Esophagus muscularis mucosa (tissue), 4 donors: ENCODE measurements at regions not wholly inside any gene's neighbourhood (a gene's known extent, or its start where the extent isn't known, plus 50 kb on each side); places are given as distances from the start of the nearest gene placed in this dataset.

Experiments used
- EP300 ChIP-seq: sonication (generic); formaldehyde crosslinking; IDR thresholded peaks from one replicate; pipeline ENCODE4 v1.6.1; 2017; ENCODE audit warnings: antibody characterized with exemption
- POLR2A ChIP-seq: fragments of 450-650 bp; IDR thresholded peaks from one replicate; pipeline ENCODE4 v1.6.1; 2017; ENCODE audit warnings: antibody characterized with exemption, moderate library complexity, mild to moderate bottlenecking, low read depth
- POLR2AphosphoS5 ChIP-seq, 2 donors: sonication (generic); formaldehyde crosslinking; IDR thresholded peaks; one replicate each; pipeline ENCODE4 v1.6.1; 2017; ENCODE audit warnings: antibody characterized with exemption in 2 of 2
- TF ChIP-seq, protein P1 (sequence below), 3 experiments: fragments of 200-600 bp in 2 of 3; fragments of 450-650 bp in 1 of 3; sonication (generic) in 2 of 3; IDR thresholded peaks; one replicate each; pipeline ENCODE4 v1.5.1; 2017 to 2019; ENCODE audit warnings: antibody characterized with exemption in 3 of 3, mild to moderate bottlenecking in 2 of 3, moderate library complexity in 1 of 3

DNA sequence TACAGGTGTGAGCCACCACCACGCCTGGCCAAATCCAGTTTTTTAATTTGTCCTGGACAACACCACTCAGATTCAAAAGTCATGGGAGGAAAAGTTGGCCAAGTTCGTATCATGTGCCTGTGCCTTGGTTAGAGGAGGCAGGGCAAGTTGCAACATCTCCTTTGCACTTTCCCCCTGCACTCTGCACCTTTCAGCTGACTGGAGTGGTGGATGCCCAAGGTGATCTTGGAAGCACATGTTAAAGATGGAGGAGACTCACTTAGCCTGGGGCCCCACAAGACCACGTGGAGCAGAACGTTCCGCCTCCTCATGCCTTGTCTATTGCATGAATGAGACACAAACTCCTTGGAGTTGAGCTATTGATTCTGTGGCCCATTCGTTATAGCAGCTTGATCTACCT is 82.1 kb upstream of the FZD10 start:
- TF ChIP-seq, protein P1, sequence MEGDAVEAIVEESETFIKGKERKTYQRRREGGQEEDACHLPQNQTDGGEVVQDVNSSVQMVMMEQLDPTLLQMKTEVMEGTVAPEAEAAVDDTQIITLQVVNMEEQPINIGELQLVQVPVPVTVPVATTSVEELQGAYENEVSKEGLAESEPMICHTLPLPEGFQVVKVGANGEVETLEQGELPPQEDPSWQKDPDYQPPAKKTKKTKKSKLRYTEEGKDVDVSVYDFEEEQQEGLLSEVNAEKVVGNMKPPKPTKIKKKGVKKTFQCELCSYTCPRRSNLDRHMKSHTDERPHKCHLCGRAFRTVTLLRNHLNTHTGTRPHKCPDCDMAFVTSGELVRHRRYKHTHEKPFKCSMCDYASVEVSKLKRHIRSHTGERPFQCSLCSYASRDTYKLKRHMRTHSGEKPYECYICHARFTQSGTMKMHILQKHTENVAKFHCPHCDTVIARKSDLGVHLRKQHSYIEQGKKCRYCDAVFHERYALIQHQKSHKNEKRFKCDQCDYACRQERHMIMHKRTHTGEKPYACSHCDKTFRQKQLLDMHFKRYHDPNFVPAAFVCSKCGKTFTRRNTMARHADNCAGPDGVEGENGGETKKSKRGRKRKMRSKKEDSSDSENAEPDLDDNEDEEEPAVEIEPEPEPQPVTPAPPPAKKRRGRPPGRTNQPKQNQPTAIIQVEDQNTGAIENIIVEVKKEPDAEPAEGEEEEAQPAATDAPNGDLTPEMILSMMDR (IDR thresholded peaks at IDR 0.05), result no peak
- TF ChIP-seq POLR2A, result no peak
- no peak for TF ChIP-seq POLR2AphosphoS5 (IDR thresholded peaks at IDR 0.05)
- no peak for TF ChIP-seq EP300
